HFFc6 (cell line): ENCODE measurements at regions not wholly inside any gene's neighbourhood (a gene's known extent, or its start where the extent isn't known, plus 50 kb on each side); places are given as distances from the start of the nearest gene placed in this dataset.

Experiments used
- DNase-seq: peaks from one replicate; pipeline ENCODE4 v3.0.0-alpha.2; 2018
- H3K27ac Mint-ChIP-seq: 2 replicates; pipeline ENCODE4 v1.8.0; 2020; ENCODE audit warnings: mild to moderate bottlenecking, mixed read lengths
- H3K27me3 Mint-ChIP-seq: 2 replicates; pipeline ENCODE4 v1.8.0; 2021; ENCODE audit warnings: mild to moderate bottlenecking, moderate library complexity, mixed read lengths; ENCODE audit not compliant: insufficient read depth
- H3K36me3 Mint-ChIP-seq: 2 replicates; pipeline ENCODE4 v1.8.0; 2021; ENCODE audit warnings: low read depth, mixed read lengths
- H3K4me1 Mint-ChIP-seq: 2 replicates; pipeline ENCODE4 v1.8.0; 2020; ENCODE audit warnings: low read depth, mixed read lengths
- H3K4me3 Mint-ChIP-seq: 2 replicates; pipeline ENCODE4 v1.8.0; 2020; ENCODE audit warnings: mild to moderate bottlenecking, moderate library complexity, mixed read lengths
- H3K9me3 Mint-ChIP-seq: 2 replicates; pipeline ENCODE4 v1.8.0; 2020; ENCODE audit warnings: mild to moderate bottlenecking, mixed read lengths
- CTCF ChIP-seq: fragments of 200-600 bp; sonication (generic); IDR thresholded peaks from 2 replicates; pipeline ENCODE4 v1.5.0; 2021; ENCODE audit warnings: antibody characterized with exemption, mild to moderate bottlenecking

GRCh38 chr7:156539999-156540398 is 100.6 kb upstream of the RNF32 start:
- Mint-ChIP-seq H3K27me3 (no peaks in the 10 kb centered on the region), H3K4me3 (no peak overlapping the region), H3K9me3 (peaks cover 43% of the 10 kb centered on the region), H3K36me3 (no peaks in the 10 kb centered on the region), H3K4me1 (no peaks in the 10 kb centered on the region), H3K27ac (no peak overlapping the region)
- TF ChIP-seq CTCF: no peak
- DNase-seq: no peak

GRCh38 chr7:156537006-156537405 is 103.6 kb upstream of the RNF32 start:
- Mint-ChIP-seq H3K36me3 (no peaks in the 10 kb centered on the region), H3K27me3 (no peaks in the 10 kb centered on the region), H3K4me1 (no peaks in the 10 kb centered on the region), H3K9me3 (peaks cover 43% of the 10 kb centered on the region), H3K27ac (no peak overlapping the region), H3K4me3 (no peak overlapping the region)
- DNase-seq: no peak
- no peak for TF ChIP-seq CTCF

- no peak overlapping the region for H3K27ac Mint-ChIP-seq
- no peak overlapping the region for H3K4me3 Mint-ChIP-seq
- H3K9me3 Mint-ChIP-seq: peaks cover 40% of the 10 kb centered on the region
- no peaks in the 10 kb centered on the region for H3K4me1 Mint-ChIP-seq
- no peaks in the 10 kb centered on the region; the same call in 1 of the 2 replicates for H3K27me3 Mint-ChIP-seq
- no peaks in the 10 kb centered on the region for H3K36me3 Mint-ChIP-seq
- DNase-seq: no peak
- no peak for TF ChIP-seq CTCF
Observed at GRCh38 chr7:156534925-156535324, 105.6 kb upstream of the RNF32 start.

- Mint-ChIP-seq H3K9me3 (peaks cover 44% of the 10 kb centered on the region), H3K27me3 (no peaks in the 10 kb centered on the region; the same call in 1 of the 2 replicates), H3K36me3 (no peaks in the 10 kb centered on the region), H3K4me1 (no peaks in the 10 kb centered on the region), H3K27ac (no peak overlapping the region), H3K4me3 (no peak overlapping the region)
- TF ChIP-seq CTCF: no peak
- no peak for DNase-seq
Observed at GRCh38 chr7:156533964-156534363, 106.6 kb upstream of the RNF32 start.

GRCh38 chr7:156533420-156533819 is 107.2 kb upstream of the RNF32 start:
- Mint-ChIP-seq H3K4me1 (no peaks in the 10 kb centered on the region), H3K36me3 (no peaks in the 10 kb centered on the region), H3K9me3 (peaks cover 43% of the 10 kb centered on the region), H3K27me3 (no peaks in the 10 kb centered on the region; the same call in 1 of the 2 replicates), H3K27ac (no peak overlapping the region), H3K4me3 (no peak overlapping the region)
- DNase-seq: no peak
- TF ChIP-seq CTCF: no peak

- H3K4me3 Mint-ChIP-seq: no peak overlapping the region
- H3K36me3 Mint-ChIP-seq: no peaks in the 10 kb centered on the region
- peaks cover 32% of the 10 kb centered on the region for H3K9me3 Mint-ChIP-seq
- no peak for DNase-seq
- H3K27ac Mint-ChIP-seq: no peak overlapping the region
- no peaks in the 10 kb centered on the region; the same call in 1 of the 2 replicates for H3K27me3 Mint-ChIP-seq
- no peak for TF ChIP-seq CTCF
- no peaks in the 10 kb centered on the region for H3K4me1 Mint-ChIP-seq
Observed at GRCh38 chr7:156532016-156532602, 108.5 kb upstream of the RNF32 start.
